T47D (cell line): ENCODE measurements at regions not wholly inside any gene's neighbourhood (a gene's known extent, or its start where the extent isn't known, plus 50 kb on each side); places are given as distances from the start of the nearest gene placed in this dataset.

Experiments
- DNase-seq, 2 experiments: peaks; one replicate each; pipeline versions ENCODE4 v3.0.0 to v3.0.0-alpha.2; 2011 to 2012; ENCODE audit warnings: low read depth in 1 of 2, low spot score in 1 of 2
- JUND ChIP-seq: IDR thresholded peaks from 2 replicates; pipeline ENCODE4 v1.6.1; 2012; ENCODE audit warnings: low read depth
- in situ Hi-C: cut with HindIII; loops from 2 replicates; pipeline ENCODE4 v1.10.0; 2016; ENCODE audit warnings: low sequenced_read_pairs, low pct_unique_long_range_greater_than_20kb

DNA sequence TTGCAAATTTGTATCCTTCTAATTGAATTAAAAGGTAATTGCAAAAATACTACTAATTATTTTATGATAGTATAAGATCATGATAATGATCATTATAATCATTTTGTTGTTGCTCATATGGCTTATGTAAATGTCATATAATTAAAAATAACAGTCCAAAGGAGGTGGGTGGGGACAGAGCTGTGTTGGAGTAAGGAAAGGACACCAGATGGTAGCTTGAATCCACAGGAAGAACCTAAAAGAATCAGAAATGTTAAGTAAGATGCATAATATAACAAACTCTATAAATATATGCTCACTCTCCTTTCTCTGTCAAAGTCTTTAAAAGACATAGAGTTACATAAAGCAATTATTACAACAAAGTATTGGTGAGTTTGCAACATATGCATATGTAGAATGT is 650.7 kb upstream of the HS6ST1 start:
- in situ Hi-C loops, result no loop called here
- TF ChIP-seq JUND, result no peak
- no peak for DNase-seq

DNA sequence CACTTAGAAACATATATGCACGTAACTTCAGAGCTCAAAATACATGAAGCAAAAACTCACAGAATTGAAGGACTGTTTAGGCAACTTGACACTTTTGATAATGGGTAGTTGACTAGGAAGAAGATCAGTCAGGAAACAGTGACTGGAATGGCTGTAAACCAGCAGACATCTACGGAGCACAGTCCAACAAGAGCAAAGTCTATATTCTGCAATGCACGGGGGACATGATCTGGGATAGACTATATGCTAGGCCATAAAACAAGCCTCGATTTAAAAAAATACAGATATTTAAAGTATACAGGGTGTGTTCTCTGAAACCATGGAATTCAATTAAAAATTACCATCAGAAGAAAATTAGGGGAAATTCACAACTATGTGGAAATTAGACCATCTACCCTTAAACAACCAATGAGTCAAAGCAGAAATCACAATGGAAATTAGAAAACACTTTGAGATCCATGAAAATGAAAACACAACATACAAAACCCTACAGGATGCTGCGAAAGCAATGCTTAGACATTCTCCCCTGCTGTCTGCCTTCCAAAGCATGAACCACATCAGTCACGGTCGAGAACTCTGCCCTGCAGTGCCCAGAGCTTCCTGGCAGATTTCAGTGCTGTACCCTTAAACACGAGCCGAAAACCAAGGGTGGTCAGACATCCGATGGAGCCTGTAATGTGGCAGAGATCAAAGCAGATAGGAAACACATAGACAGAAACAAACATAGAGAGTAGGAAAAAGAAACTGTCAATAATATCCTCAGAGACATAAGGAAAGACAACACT is 651.9 kb upstream of the HS6ST1 start:
- no peak for TF ChIP-seq JUND
- in situ Hi-C loops, result no loop called here
- DNase-seq, result no peak

DNA sequence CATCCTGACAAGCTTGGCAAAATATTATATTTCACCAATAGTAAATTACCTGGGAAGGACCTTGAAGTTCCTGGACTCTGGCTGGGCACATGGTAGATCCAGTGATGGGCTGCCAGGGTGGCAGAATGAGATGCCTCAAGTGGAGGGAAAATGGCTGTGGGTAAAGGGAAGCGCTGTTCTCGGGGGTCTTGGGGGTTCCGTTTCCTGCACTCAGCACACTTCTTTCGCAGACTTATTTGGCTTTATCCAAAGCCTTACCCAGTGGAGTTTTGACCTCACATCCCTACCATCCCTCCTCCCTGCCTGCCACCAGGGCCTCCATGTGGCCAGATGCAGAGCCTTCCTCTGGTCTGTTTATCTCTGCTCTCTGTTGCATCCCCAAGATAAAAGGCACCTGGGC is 654.9 kb upstream of the HS6ST1 start:
- no peak for DNase-seq
- in situ Hi-C loops, result no loop called here

DNA sequence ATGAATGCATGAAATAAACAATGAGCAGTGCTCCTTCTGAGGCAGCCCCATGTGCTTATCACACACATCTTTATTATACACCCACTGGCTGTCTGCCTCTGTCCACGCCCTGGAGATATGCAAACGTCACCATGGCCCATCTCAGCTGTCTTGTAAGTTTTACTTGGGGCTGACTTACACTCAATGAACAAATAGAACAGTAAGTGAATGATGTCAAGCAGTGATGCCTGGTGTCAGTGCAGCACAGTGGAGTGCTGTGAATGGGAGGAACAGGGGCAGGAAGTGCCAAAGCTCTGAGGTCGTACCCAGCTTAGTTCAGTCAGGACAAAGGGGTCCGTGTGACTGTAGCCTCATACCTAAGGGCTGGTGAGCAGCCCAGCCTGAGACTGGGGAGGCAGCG is 659.5 kb upstream of the HS6ST1 start:
- in situ Hi-C loops, result no loop called here
- peak in 1 of 2 experiments; percentile 61 for DNase-seq
- no peak for TF ChIP-seq JUND

More for the DNA sequence above, 654.9 kb upstream of the HS6ST1 start:
- TF ChIP-seq JUND, result no peak

DNA sequence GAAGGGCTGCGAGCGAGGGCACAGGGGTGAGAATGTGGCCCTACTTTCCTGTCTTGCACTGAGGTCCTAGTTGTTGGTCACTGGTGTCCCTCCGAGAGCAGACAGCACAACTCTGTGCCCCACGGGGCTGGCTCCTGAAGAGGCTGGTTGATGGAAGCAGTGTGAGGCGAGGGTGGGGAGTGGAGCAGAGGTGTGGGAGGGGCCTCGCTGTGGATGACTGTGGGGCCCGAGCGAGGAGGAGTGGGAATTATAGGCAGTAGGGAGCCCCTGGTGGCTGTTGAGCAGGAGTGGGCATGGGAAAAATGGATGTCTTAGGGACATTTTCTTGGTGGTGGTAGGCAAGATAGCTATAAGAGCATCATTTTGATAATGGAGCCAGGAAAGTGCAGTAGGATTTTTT is 660.5 kb upstream of the HS6ST1 start:
- in situ Hi-C loops, result no loop called here
- TF ChIP-seq JUND, result no peak
- no peak for DNase-seq

DNA sequence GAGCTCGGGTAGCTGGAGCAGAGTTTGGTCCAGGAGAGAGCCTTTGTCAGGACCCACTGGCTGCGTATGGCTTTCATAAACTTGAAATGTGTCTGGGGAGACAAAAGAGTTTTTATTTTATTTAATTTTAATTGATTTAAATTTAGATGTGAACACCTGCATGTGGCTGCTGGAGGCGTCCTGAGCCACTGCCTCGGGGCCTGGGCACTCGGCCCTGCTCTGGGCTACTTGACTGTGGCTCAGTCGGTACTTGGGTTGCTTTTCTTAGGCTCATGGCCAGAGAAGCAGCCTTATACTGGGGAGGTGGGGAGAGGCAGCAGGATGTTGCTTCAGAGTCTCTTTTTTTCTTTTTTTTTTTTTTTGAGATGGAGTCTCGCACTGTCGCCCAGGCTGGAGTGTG is 661.8 kb upstream of the HS6ST1 start:
- TF ChIP-seq JUND, result no peak
- in situ Hi-C loops, result no loop called here
- DNase-seq, result no peak

DNA sequence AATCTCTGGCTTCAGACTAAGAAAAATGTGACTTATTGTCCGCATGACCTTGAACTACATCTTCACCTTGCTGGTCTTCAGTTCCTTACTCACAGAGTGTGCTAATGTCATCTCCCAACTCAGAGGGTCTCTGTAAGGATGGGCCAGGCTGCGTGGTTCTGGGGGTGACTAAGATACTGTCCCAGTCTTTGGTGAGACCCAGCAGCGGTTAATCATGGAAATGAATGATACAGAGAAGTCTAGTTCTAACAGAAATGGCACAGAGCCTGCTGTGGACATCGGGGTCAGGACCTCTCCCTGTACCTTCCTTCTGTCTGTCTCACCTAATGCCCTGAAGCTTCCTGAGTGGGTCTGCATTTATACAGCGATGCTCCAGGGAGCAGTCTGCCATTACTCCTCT is 662.7 kb upstream of the HS6ST1 start:
- no peak for DNase-seq
- no peak for TF ChIP-seq JUND
- in situ Hi-C loops, result no loop called here

DNA sequence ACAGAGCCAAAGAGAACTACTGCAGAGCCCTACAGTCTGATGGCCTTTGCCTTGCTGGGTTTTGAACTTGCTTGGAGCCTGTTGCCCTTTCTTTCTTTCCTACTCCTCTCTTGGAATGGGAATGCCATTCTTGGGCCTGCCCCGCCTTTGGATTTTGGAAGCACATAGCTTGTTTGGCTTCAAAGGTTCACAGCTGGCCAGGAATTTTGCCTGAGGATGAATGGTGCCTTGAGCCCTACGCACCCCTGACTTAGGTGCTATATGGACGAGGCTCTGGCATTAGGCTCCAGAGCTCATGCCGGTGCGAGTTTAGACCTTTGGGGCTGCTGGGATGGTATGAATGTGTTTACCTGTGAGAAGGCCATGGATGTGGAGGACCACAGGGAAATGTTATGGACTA is 663.3 kb upstream of the HS6ST1 start:
- in situ Hi-C loops, result no loop called here
- no peak for TF ChIP-seq JUND
- no peak for DNase-seq

DNA sequence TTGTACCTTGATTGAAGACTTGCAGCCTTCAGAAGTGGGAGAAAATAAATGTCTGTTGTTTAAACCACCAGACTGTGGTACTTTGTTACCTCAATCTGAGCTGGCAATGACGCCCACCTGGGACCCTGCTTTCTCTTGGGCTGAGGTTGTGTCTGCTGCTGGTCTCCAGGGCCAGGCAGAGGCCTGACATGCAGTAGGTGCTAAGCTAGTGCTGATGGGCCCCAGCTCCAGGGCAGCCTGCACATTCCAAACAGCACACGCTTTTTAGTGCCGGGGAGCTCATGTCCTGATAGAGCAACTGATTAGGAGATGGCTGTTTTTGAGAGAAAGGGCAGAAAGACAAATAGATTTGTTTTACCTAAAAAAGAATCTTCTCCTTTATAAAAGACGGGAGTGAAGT is 664.0 kb upstream of the HS6ST1 start:
- no peak for TF ChIP-seq JUND
- DNase-seq, result no peak
- in situ Hi-C loops, result no loop called here

DNA sequence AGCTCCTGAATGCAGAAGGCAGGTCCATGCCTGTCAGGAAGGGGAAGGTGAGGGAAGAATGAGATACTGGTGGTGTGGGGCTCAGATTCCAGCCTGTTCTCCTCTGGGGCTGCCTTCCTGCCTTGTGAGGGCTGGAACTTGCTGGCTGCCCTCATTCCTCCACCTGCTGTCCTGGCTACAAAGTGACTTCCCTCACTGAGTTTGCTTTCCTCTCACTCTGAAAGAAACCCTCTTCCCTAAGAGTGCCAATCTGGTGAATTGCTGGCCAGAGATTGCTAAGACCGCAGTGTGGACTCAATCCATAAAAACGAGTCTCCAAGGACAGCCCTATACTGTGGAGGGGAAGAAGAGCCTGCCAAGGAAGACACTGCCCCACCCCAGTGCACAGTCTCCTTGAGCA is 664.4 kb upstream of the HS6ST1 start:
- in situ Hi-C loops, result no loop called here
- no peak for TF ChIP-seq JUND
- no peak for DNase-seq

DNA sequence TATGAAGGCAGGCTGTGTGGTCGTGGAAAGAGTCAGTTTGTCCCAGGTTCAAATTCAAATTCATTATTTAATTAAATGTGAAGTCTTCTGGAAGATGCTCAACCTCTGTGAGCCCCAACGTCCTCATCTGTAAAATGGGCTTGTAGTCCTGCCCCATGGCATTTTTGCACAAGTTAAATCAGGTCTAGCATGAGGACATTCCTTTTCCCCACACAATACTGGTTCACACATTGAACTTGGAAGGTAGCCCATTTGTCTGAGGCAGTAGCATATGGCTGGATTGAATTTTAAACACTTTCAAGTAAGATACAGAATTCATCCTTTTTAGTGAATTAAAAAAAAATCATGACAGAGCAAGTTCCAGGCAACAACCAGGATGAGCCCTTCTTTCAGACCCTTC is 665.4 kb upstream of the HS6ST1 start:
- TF ChIP-seq JUND, result no peak
- no peak for DNase-seq
- in situ Hi-C loops, result no loop called here

DNA sequence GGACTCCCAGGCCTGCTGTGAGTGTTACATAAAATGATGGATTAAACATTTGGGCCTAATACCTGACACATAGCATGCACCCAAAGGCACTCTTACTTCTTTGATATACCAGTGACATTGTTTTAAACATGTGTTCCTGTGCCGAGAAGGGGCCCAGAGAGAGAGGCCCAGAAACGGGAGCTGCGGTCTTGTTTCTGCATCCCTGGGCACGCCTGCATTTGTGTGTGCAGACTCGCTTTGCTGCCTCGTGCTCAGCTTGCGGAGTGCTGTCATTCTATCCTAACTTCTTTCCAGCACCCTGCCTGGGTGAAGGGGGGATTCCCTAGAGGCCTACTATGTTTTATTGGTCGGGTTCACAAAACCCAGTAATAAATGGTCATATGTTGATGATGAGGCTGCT is 666.2 kb upstream of the HS6ST1 start:
- TF ChIP-seq JUND, result no peak
- DNase-seq, result no peak
- in situ Hi-C loops, result no loop called here

DNA sequence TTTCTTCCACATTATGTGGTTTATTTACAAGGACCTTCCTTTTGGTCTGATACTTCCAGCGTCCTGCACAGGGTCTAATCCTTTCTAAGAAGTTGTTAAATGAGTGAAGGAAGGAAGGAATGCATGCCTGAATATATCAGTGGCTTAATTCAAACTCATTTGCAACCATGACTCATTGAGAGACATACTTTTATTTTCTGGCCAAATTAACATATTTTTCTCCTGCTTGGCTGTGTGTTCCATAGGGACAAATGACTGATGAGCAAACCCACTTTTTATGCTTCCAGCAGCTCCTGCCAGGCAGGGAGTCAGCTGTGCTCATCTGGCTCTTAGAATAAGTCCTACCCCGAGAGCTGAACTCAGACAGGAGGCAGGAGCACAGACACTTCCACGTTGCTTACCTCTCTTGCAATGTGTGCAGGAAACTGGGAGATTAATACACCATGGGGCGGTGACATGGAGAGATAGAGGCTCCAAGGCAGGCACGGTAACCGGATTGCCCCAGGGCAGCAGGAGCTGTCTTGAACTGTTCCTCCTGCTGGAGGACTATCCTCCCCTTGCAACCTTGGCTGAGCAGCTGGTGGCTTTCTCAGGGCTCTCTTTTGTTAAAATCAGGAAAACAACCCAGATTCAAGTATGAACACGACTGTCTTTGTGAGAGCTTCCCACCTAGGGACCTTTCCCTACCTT is 667.5 kb upstream of the HS6ST1 start:
- no peak for DNase-seq
- no peak for TF ChIP-seq JUND
- in situ Hi-C loops, result no loop called here

DNA sequence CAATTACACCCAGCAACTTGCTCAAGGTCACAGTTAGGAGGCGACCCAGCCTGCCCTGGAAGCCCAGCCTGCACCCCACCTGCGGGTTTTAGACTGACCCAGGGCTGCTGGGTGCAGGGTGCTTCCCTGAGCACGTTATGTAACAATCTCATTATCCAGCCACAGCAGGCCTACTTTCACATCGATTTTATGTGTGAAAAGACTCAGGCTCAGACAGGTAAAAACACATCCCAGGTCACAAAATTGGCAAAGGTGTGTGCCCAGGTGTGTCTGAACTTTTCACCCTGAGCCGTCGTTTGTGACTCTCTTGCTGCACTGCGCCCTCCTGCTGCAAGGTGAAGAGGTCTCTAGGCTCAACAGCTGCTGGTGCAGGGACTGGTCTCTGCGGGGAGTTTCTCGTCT is 668.2 kb upstream of the HS6ST1 start:
- no peak for DNase-seq
- no peak for TF ChIP-seq JUND
- in situ Hi-C loops, result no loop called here
